ENCODE measurements at regions not wholly inside any gene's neighbourhood (a gene's known extent, or its start where the extent isn't known, plus 50 kb on each side); places are given as distances from the start of the nearest gene placed in this dataset.
"Not testable (repeated sequence)": the region's sequence is repeated elsewhere in the genome, so short reads cannot be mapped to it uniquely, and the experiment has no call there.

GRCh38 chr11:93063086-93063485, 93.6 kb downstream of the MTNR1B start:
- H3K4me3 Mint-ChIP-seq: no peak overlapping the region
- H3K27ac Mint-ChIP-seq: no peak overlapping the region
- H3K4me1 Mint-ChIP-seq (ENCODE audit: low read depth): no peaks in the 10 kb centered on the region
- H3K36me3 Mint-ChIP-seq (ENCODE audit: low read depth): no peaks in the 10 kb centered on the region
- peaks cover 6% of the 10 kb centered on the region for H3K9me3 Mint-ChIP-seq
- no peaks in the 10 kb centered on the region for H3K27me3 Mint-ChIP-seq
- intact Hi-C loops (cut with micrococcal nuclease): no loop called here

- H3K36me3 Mint-ChIP-seq (ENCODE audit: low read depth); intact Hi-C loops (cut with micrococcal nuclease); H3K4me1 Mint-ChIP-seq (ENCODE audit: low read depth): not testable (repeated sequence)
These were observed 95.7 kb downstream of the MTNR1B start for GRCh38 chr11:93065074-93065674.

GRCh38 chr11:93067881-93068390, 98.5 kb downstream of the MTNR1B start:
- Mint-ChIP-seq H3K27ac (no peak overlapping the region), H3K27me3 (peaks cover 3% of the 10 kb centered on the region), H3K36me3 (ENCODE audit: low read depth) (no peaks in the 10 kb centered on the region), H3K9me3 (peaks cover 6% of the 10 kb centered on the region), H3K4me3 (no peak overlapping the region), H3K4me1 (ENCODE audit: low read depth) (no peaks in the 10 kb centered on the region)
- intact Hi-C loops (cut with micrococcal nuclease): no loop called here

More at GRCh38 chr11:93065074-93065674, 95.7 kb downstream of the MTNR1B start:
- not testable (repeated sequence) for H3K27me3 Mint-ChIP-seq, H3K4me3 Mint-ChIP-seq, H3K9me3 Mint-ChIP-seq, H3K27ac Mint-ChIP-seq

GRCh38 chr11:93072229-93072914, 102.9 kb downstream of the MTNR1B start:
- Mint-ChIP-seq H3K27ac (no peak overlapping the region), H3K4me1 (ENCODE audit: low read depth) (no peaks in the 10 kb centered on the region), H3K4me3 (no peak overlapping the region), H3K9me3 (no peaks in the 10 kb centered on the region), H3K36me3 (ENCODE audit: low read depth) (no peaks in the 10 kb centered on the region), H3K27me3 (peaks cover 5% of the 10 kb centered on the region)
- intact Hi-C loops (cut with micrococcal nuclease): no loop called here

- intact Hi-C loops (cut with micrococcal nuclease): no loop called here
- no peak overlapping the region for H3K27ac Mint-ChIP-seq
- no peaks in the 10 kb centered on the region for H3K4me1 Mint-ChIP-seq (ENCODE audit: low read depth)
- H3K27me3 Mint-ChIP-seq: peaks cover 5% of the 10 kb centered on the region
- no peaks in the 10 kb centered on the region for H3K9me3 Mint-ChIP-seq
- H3K36me3 Mint-ChIP-seq (ENCODE audit: low read depth): no peaks in the 10 kb centered on the region
- H3K4me3 Mint-ChIP-seq: no peak overlapping the region
These were observed 103.6 kb downstream of the MTNR1B start for GRCh38 chr11:93073026-93073425.

GRCh38 chr11:93073508-93074280, 104.2 kb downstream of the MTNR1B start:
- H3K36me3 Mint-ChIP-seq (ENCODE audit: low read depth): no peaks in the 10 kb centered on the region
- intact Hi-C loops (cut with micrococcal nuclease): no loop called here
- peaks cover 5% of the 10 kb centered on the region for H3K27me3 Mint-ChIP-seq
- no peak overlapping the region for H3K4me3 Mint-ChIP-seq
- H3K27ac Mint-ChIP-seq: no peak overlapping the region
- H3K9me3 Mint-ChIP-seq: no peaks in the 10 kb centered on the region
- H3K4me1 Mint-ChIP-seq (ENCODE audit: low read depth): no peaks in the 10 kb centered on the region

- intact Hi-C loops (cut with micrococcal nuclease): no loop called here
- Mint-ChIP-seq H3K27ac (no peak overlapping the region), H3K4me1 (ENCODE audit: low read depth) (no peaks in the 10 kb centered on the region), H3K36me3 (ENCODE audit: low read depth) (no peaks in the 10 kb centered on the region), H3K9me3 (no peaks in the 10 kb centered on the region), H3K27me3 (peaks cover 5% of the 10 kb centered on the region), H3K4me3 (no peak overlapping the region)
These were observed 104.9 kb downstream of the MTNR1B start for GRCh38 chr11:93074352-93074751.

- Mint-ChIP-seq H3K4me1 (ENCODE audit: low read depth) (no peaks in the 10 kb centered on the region), H3K36me3 (ENCODE audit: low read depth) (no peaks in the 10 kb centered on the region), H3K4me3 (no peak overlapping the region), H3K9me3 (no peaks in the 10 kb centered on the region), H3K27ac (no peak overlapping the region), H3K27me3 (peaks cover 5% of the 10 kb centered on the region)
- intact Hi-C loops (cut with micrococcal nuclease): no loop called here
These were observed 106.3 kb downstream of the MTNR1B start for GRCh38 chr11:93075782-93076181.

- intact Hi-C loops (cut with micrococcal nuclease): loop anchor here (10.0 kb wide), 1 partner anchor 115 kb away; the partner anchor contains the start of gene SLC36A4
- Mint-ChIP-seq H3K9me3 (no peaks in the 10 kb centered on the region), H3K27ac (no peak overlapping the region), H3K27me3 (peaks cover 15% of the 10 kb centered on the region), H3K4me1 (ENCODE audit: low read depth) (no peaks in the 10 kb centered on the region), H3K4me3 (no peak overlapping the region), H3K36me3 (ENCODE audit: low read depth) (no peaks in the 10 kb centered on the region)
These were observed 110.8 kb downstream of the MTNR1B start for GRCh38 chr11:93080146-93080759.

- Mint-ChIP-seq H3K27ac (no peak overlapping the region), H3K9me3 (no peaks in the 10 kb centered on the region), H3K27me3 (peaks cover 13% of the 10 kb centered on the region), H3K36me3 (ENCODE audit: low read depth) (no peaks in the 10 kb centered on the region), H3K4me3 (no peak overlapping the region), H3K4me1 (ENCODE audit: low read depth) (no peaks in the 10 kb centered on the region)
- intact Hi-C loops (cut with micrococcal nuclease): loop anchor here (10.0 kb wide), 1 partner anchor 113 kb away; the partner anchor contains the start of gene SLC36A4
These were observed 112.2 kb downstream of the MTNR1B start for GRCh38 chr11:93081694-93082093.

- intact Hi-C loops (cut with micrococcal nuclease): loop anchor here (10.0 kb wide), 1 partner anchor 112 kb away; the partner anchor contains the start of gene SLC36A4
- H3K36me3 Mint-ChIP-seq (ENCODE audit: low read depth): no peaks in the 10 kb centered on the region
- H3K9me3 Mint-ChIP-seq: no peaks in the 10 kb centered on the region
- peaks cover 5% of the 10 kb centered on the region for H3K4me1 Mint-ChIP-seq (ENCODE audit: low read depth)
- H3K27ac Mint-ChIP-seq: no peak overlapping the region
- H3K4me3 Mint-ChIP-seq: no peak overlapping the region
- peaks cover 13% of the 10 kb centered on the region for H3K27me3 Mint-ChIP-seq
These were observed 113.4 kb downstream of the MTNR1B start for GRCh38 chr11:93082900-93083299.

- H3K27ac Mint-ChIP-seq: no peak overlapping the region
- intact Hi-C loops (cut with micrococcal nuclease): loop anchor here (10.0 kb wide), 1 partner anchor 110 kb away; the partner anchor contains the start of gene SLC36A4
- H3K4me3 Mint-ChIP-seq: no peak overlapping the region
- peaks cover 10% of the 10 kb centered on the region for H3K4me1 Mint-ChIP-seq (ENCODE audit: low read depth)
- H3K9me3 Mint-ChIP-seq: no peaks in the 10 kb centered on the region
- H3K27me3 Mint-ChIP-seq: peaks cover 13% of the 10 kb centered on the region
- no peaks in the 10 kb centered on the region for H3K36me3 Mint-ChIP-seq (ENCODE audit: low read depth)
These were observed 112.9 kb downstream of the SLC36A4 start for GRCh38 chr11:93084727-93085505.

- no peaks in the 10 kb centered on the region for H3K9me3 Mint-ChIP-seq
- no peak overlapping the region for H3K4me3 Mint-ChIP-seq
- H3K36me3 Mint-ChIP-seq (ENCODE audit: low read depth): no peaks in the 10 kb centered on the region
- intact Hi-C loops (cut with micrococcal nuclease): loop anchor here (10.0 kb wide), 1 partner anchor 105 kb away; the partner anchor contains the start of gene SLC36A4
- H3K4me1 Mint-ChIP-seq (ENCODE audit: low read depth): peaks cover 10% of the 10 kb centered on the region
- H3K27me3 Mint-ChIP-seq: peaks cover 5% of the 10 kb centered on the region
- H3K27ac Mint-ChIP-seq: no peak overlapping the region
These were observed 108.2 kb downstream of the SLC36A4 start for GRCh38 chr11:93089474-93090102.

Measured in dendritic cell treated with granulocyte-macrophage colony-stimulating factor and Interleukin-4, amounts not matched to agents 40 ng/mL and 50 ng/mL, for 4 days (primary cell).